ENCODE measurements at regions not wholly inside any gene's neighbourhood (a gene's known extent, or its start where the extent isn't known, plus 50 kb on each side); places are given as distances from the start of the nearest gene placed in this dataset.

DNA sequence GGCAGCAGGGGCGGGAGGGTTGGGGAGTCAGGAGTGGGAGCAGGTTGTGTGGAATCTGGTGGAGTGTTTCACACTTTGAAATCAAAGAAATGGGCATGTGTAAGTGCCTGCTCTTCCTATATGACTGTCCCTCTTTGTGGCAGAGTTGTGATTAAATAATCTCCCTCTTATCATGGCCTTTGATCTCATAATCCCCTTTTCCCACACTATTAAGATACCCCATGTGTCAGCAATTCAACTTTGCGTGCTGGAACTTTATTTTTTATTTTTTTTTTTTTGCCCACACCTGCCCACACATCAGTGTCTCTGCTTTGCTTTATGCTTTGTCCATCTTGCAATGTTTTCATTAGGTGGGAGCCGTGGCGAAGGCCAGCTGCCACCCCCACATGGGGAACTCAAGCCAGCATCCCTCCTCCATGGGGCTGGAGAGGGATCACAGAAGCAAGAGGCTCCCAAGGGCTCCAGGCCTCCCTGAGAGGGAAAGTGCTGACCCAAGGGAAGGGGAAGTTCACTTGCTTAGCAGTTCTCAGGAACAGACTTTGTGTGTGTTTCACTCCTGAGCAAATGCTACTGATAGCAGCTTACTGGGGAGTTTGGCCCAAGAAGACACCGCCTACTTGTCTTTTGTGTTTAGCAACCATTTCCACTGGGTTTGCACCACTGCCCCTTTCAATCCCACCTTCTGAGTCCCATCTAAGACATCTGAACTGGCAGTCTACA is 243.4 kb downstream of the BCL11A start:
- Histone ChIP-seq H3K14ac (ENCODE audit: insufficient read length) (no peak overlapping the region), H4K20me1 (replicated peaks in 1 of 2; ENCODE audit: control insufficient read depth in 1 of 2, insufficient read depth in 2 of 2, low read length in 2 of 2) (no peaks in the 10 kb centered on the region), H2AFZ (ENCODE audit: low read length) (no peak overlapping the region), H3K4ac (replicated peaks; ENCODE audit: insufficient read length, low read depth, low read length) (no peak overlapping the region), H3K79me1 (ENCODE audit: low read depth, low read length) (no peaks in the 10 kb centered on the region), H3K56ac (replicated peaks; ENCODE audit: insufficient read length, low read depth, low read length) (no peak overlapping the region), H3K79me2 (ENCODE audit: control insufficient read depth in 1 of 2, insufficient read depth in 2 of 2, low read length in 2 of 2) (no peaks in the 10 kb centered on the region), H4K8ac (ENCODE audit: extremely low read depth, insufficient read depth, low read length) (no peak overlapping the region), H3K9ac (replicated peaks in 1 of 4; ENCODE audit: extremely low read depth in 1 of 4, low read depth in 3 of 4, low read length in 3 of 4) (no peak overlapping the region), H3K4me2 (ENCODE audit: insufficient read depth in 1 of 2, low read depth in 2 of 2, low read length in 2 of 2) (no peak overlapping the region), H2BK5ac (ENCODE audit: low read depth, low read length) (no peak overlapping the region), H3K23ac (ENCODE audit: insufficient read length) (no peak overlapping the region), H2BK15ac (ENCODE audit: low read length) (no peak overlapping the region), H4K5ac (ENCODE audit: insufficient read length, low read depth, low read length) (no peak overlapping the region), H3K18ac (ENCODE audit: extremely low read depth, low read length) (no peak overlapping the region), H3K4me1 (replicated peaks in 1 of 4; ENCODE audit: control insufficient read depth in 3 of 4, insufficient read depth in 4 of 4, low read length in 3 of 4) (peaks cover 0 to 5% (median 0%) of the 10 kb centered on the region in 4 experiments; a peak in 1 of 7 replicates), H2AK5ac (ENCODE audit: low read depth, low read length) (no peak overlapping the region), H3K9me3 (ENCODE audit: insufficient read depth in 2 of 2, low read depth in 1 of 2, low read length in 1 of 2) (no peaks in the 10 kb centered on the region), H4K91ac (replicated peaks; ENCODE audit: insufficient read length, low read length) (no peak overlapping the region), H3K27ac (ENCODE audit: low read depth, low read length) (no peak overlapping the region), H3K23me2 (ENCODE audit: low read depth, low read length) (no peaks in the 10 kb centered on the region), H2BK120ac (replicated peaks; ENCODE audit: low read depth, low read length) (no peak overlapping the region), H3K4me3 (ENCODE audit: extremely low read depth in 1 of 4, insufficient read depth in 2 of 4, low read depth in 3 of 4, low read length in 4 of 4) (no peak overlapping the region), H3K36me3 (ENCODE audit: control insufficient read depth in 2 of 4, insufficient read depth in 4 of 4, low read length in 3 of 4) (no peaks in the 10 kb centered on the region; a peak in 1 of 8 replicates), H3K27me3 (replicated peaks in 1 of 4; ENCODE audit: control insufficient read depth in 3 of 4, extremely low read depth in 1 of 4, insufficient read depth in 3 of 4, low read length in 3 of 4) (no peaks in the 10 kb centered on the region), H2BK20ac (ENCODE audit: low read length) (no peak overlapping the region), H2BK12ac (ENCODE audit: low read depth, low read length) (no peak overlapping the region)
- CTCF ChIA-PET (ENCODE audit: partially characterized antibody), result interaction anchor here (0.9 kb wide), 1 partner anchor 376 kb away, joined by 3 read pairs; no protein-coding TSS in a partner anchor
- DNase-seq (ENCODE audit: low read depth in 1 of 2, low spot score in 2 of 2) (no peak), FAIRE-seq (no peak)
- WGBS, 2 experiments (ENCODE audit: extremely low coverage in 1 of 2, insufficient coverage in 1 of 2, insufficient read length in 1 of 2, insufficient replicate concordance in 2 of 2, low coverage in 1 of 2, low lambda C conversion rate in 2 of 2, missing lambda C conversion rate in 1 of 2), result 93% methylated on average over 5 of the region's 5 CpGs; no CpG with 5 or more reads in 1 of the 2 experiments
- POLR2A ChIA-PET (ENCODE audit: partially characterized antibody), result no interaction called here
- TF ChIP-seq BRCA1 (IDR thresholded peaks at IDR 0.05; ENCODE audit: low read depth, low read length) (no peak), GTF2F1 (IDR thresholded peaks at IDR 0.05; ENCODE audit: borderline replicate concordance, low read depth, low read length) (no peak), CHD2 (IDR thresholded peaks at IDR 0.05; ENCODE audit: low read length) (no peak), KDM5A (IDR thresholded peaks at IDR 0.05; ENCODE audit: low read length) (no peak), MAFK (IDR thresholded peaks at IDR 0.05; ENCODE audit: low read depth, low read length) (no peak), BACH1 (IDR thresholded peaks at IDR 0.05; ENCODE audit: low read length) (no peak), E2F6 (IDR thresholded peaks at IDR 0.05) (no peak), CHD1 (IDR thresholded peaks at IDR 0.05; ENCODE audit: low read depth, low read length) (no peak)
